ENCODE measurements at regions not wholly inside any gene's neighbourhood (a gene's known extent, or its start where the extent isn't known, plus 50 kb on each side); places are given as distances from the start of the nearest gene placed in this dataset.

GRCh38 chr18:5066380-5066977, 130.6 kb downstream of the AKAIN1 start:
- Histone ChIP-seq H3K4ac (ENCODE audit: low read depth in 1 of 2, low read length in 2 of 2) (no peak overlapping the region), H3K27me3 (ENCODE audit: control insufficient read depth in 1 of 2, insufficient read depth in 1 of 2, low read length in 2 of 2) (no peaks in the 10 kb centered on the region), H3K18ac (ENCODE audit: low read depth in 1 of 2, low read length in 2 of 2) (no peak overlapping the region), H3K79me1 (replicated peaks; ENCODE audit: low read length, poor library complexity, severe bottlenecking) (no peaks in the 10 kb centered on the region), H4K8ac (ENCODE audit: low read length) (no peak overlapping the region), H3K4me1 (ENCODE audit: control insufficient read depth, insufficient read depth, low read depth, low read length) (no peaks in the 10 kb centered on the region), H2BK15ac (ENCODE audit: low read depth, poor library complexity, severe bottlenecking) (no peak overlapping the region), H3K14ac (ENCODE audit: low read length in 2 of 2) (no peak overlapping the region), H2BK5ac (ENCODE audit: low read depth, low read length, poor library complexity, severe bottlenecking) (no peak overlapping the region), H3K36me3 (ENCODE audit: control insufficient read depth in 1 of 2, insufficient read depth in 2 of 2, low read depth in 1 of 2, low read length in 2 of 2) (no peaks in the 10 kb centered on the region), H2BK120ac (ENCODE audit: low read depth, low read length) (no peak overlapping the region), H3K23ac (ENCODE audit: low read length in 2 of 2) (no peak overlapping the region), H3K9ac (ENCODE audit: low read length) (no peak overlapping the region), H2AK5ac (ENCODE audit: low read length, severe bottlenecking) (no peak overlapping the region), H3K4me3 (ENCODE audit: insufficient read depth in 1 of 2, low read depth in 1 of 2, low read length in 2 of 2) (no peak overlapping the region), H3K27ac (ENCODE audit: low read length, poor library complexity, severe bottlenecking) (no peak overlapping the region), H4K91ac (ENCODE audit: low read length) (no peak overlapping the region), H3K4me2 (ENCODE audit: low read length, poor library complexity, severe bottlenecking) (no peak overlapping the region), H2BK12ac (ENCODE audit: low read length in 2 of 2) (no peak overlapping the region), H2AFZ (ENCODE audit: low read depth, low read length) (no peak overlapping the region), H3K9me3 (ENCODE audit: control insufficient read depth, low read length) (no peaks in the 10 kb centered on the region)
- DNase-seq = no peak
- 67% methylated on average over 2 of the region's 2 CpGs for WGBS

GRCh38 chr18:5065615-5066014, 131.4 kb downstream of the AKAIN1 start:
- DNase-seq = no peak
- no peaks in the 10 kb centered on the region for H3K4me1 ChIP-seq (ENCODE audit: control insufficient read depth, insufficient read depth, low read depth, low read length)
- 81% methylated on average over 2 of the region's 2 CpGs for WGBS
- no peaks in the 10 kb centered on the region for H3K9me3 ChIP-seq (ENCODE audit: control insufficient read depth, low read length)
- H3K27ac ChIP-seq (ENCODE audit: low read length, poor library complexity, severe bottlenecking) = no peak overlapping the region
- no peak overlapping the region for H2BK15ac ChIP-seq (ENCODE audit: low read depth, poor library complexity, severe bottlenecking)
- no peak overlapping the region for H4K8ac ChIP-seq (ENCODE audit: low read length)
- H2BK5ac ChIP-seq (ENCODE audit: low read depth, low read length, poor library complexity, severe bottlenecking) = no peak overlapping the region
- H2BK120ac ChIP-seq (ENCODE audit: low read depth, low read length) = no peak overlapping the region
- H3K23ac ChIP-seq (ENCODE audit: low read length in 2 of 2) = no peak overlapping the region
- H3K18ac ChIP-seq (ENCODE audit: low read depth in 1 of 2, low read length in 2 of 2) = no peak overlapping the region
- H3K27me3 ChIP-seq (ENCODE audit: control insufficient read depth in 1 of 2, insufficient read depth in 1 of 2, low read length in 2 of 2) = no peaks in the 10 kb centered on the region
- no peak overlapping the region for H2BK12ac ChIP-seq (ENCODE audit: low read length in 2 of 2)
- no peak overlapping the region for H4K91ac ChIP-seq (ENCODE audit: low read length)
- H2AK5ac ChIP-seq (ENCODE audit: low read length, severe bottlenecking) = no peak overlapping the region
- no peaks in the 10 kb centered on the region for H3K79me1 ChIP-seq (replicated peaks; ENCODE audit: low read length, poor library complexity, severe bottlenecking)
- H3K4ac ChIP-seq (ENCODE audit: low read depth in 1 of 2, low read length in 2 of 2) = no peak overlapping the region
- no peak overlapping the region for H3K14ac ChIP-seq (ENCODE audit: low read length in 2 of 2)
- H2AFZ ChIP-seq (ENCODE audit: low read depth, low read length) = no peak overlapping the region
- H3K4me2 ChIP-seq (ENCODE audit: low read length, poor library complexity, severe bottlenecking) = no peak overlapping the region
- H3K36me3 ChIP-seq (ENCODE audit: control insufficient read depth in 1 of 2, insufficient read depth in 2 of 2, low read depth in 1 of 2, low read length in 2 of 2) = no peaks in the 10 kb centered on the region
- no peak overlapping the region for H3K9ac ChIP-seq (ENCODE audit: low read length)
- H3K4me3 ChIP-seq (ENCODE audit: insufficient read depth in 1 of 2, low read depth in 1 of 2, low read length in 2 of 2) = no peak overlapping the region

GRCh38 chr18:5064841-5065370, 132.2 kb downstream of the AKAIN1 start:
- H2BK120ac ChIP-seq (ENCODE audit: low read depth, low read length) = no peak overlapping the region
- H3K27ac ChIP-seq (ENCODE audit: low read length, poor library complexity, severe bottlenecking) = no peak overlapping the region
- no peak overlapping the region for H3K4ac ChIP-seq (ENCODE audit: low read depth in 1 of 2, low read length in 2 of 2)
- H3K9ac ChIP-seq (ENCODE audit: low read length) = no peak overlapping the region
- no peak overlapping the region for H2BK5ac ChIP-seq (ENCODE audit: low read depth, low read length, poor library complexity, severe bottlenecking)
- H4K8ac ChIP-seq (ENCODE audit: low read length) = no peak overlapping the region
- no peak overlapping the region for H3K18ac ChIP-seq (ENCODE audit: low read depth in 1 of 2, low read length in 2 of 2)
- no peaks in the 10 kb centered on the region for H3K79me1 ChIP-seq (replicated peaks; ENCODE audit: low read length, poor library complexity, severe bottlenecking)
- no peaks in the 10 kb centered on the region for H3K27me3 ChIP-seq (ENCODE audit: control insufficient read depth in 1 of 2, insufficient read depth in 1 of 2, low read length in 2 of 2)
- no peak overlapping the region for H3K4me2 ChIP-seq (ENCODE audit: low read length, poor library complexity, severe bottlenecking)
- H3K36me3 ChIP-seq (ENCODE audit: control insufficient read depth in 1 of 2, insufficient read depth in 2 of 2, low read depth in 1 of 2, low read length in 2 of 2) = no peaks in the 10 kb centered on the region
- no peak overlapping the region for H3K23ac ChIP-seq (ENCODE audit: low read length in 2 of 2)
- no peak overlapping the region for H4K91ac ChIP-seq (ENCODE audit: low read length)
- no peak overlapping the region for H2AK5ac ChIP-seq (ENCODE audit: low read length, severe bottlenecking)
- H2AFZ ChIP-seq (ENCODE audit: low read depth, low read length) = no peak overlapping the region
- H2BK12ac ChIP-seq (ENCODE audit: low read length in 2 of 2) = no peak overlapping the region
- H2BK15ac ChIP-seq (ENCODE audit: low read depth, poor library complexity, severe bottlenecking) = no peak overlapping the region
- no peaks in the 10 kb centered on the region for H3K9me3 ChIP-seq (ENCODE audit: control insufficient read depth, low read length)
- DNase-seq = no peak
- no peaks in the 10 kb centered on the region for H3K4me1 ChIP-seq (ENCODE audit: control insufficient read depth, insufficient read depth, low read depth, low read length)
- 75% methylated on average over 5 of the region's 5 CpGs for WGBS
- H3K4me3 ChIP-seq (ENCODE audit: insufficient read depth in 1 of 2, low read depth in 1 of 2, low read length in 2 of 2) = no peak overlapping the region
- H3K14ac ChIP-seq (ENCODE audit: low read length in 2 of 2) = no peak overlapping the region

GRCh38 chr18:5061785-5062184, 135.3 kb downstream of the AKAIN1 start:
- WGBS = 45% methylated on average over 2 of the region's 2 CpGs

More at GRCh38 chr18:5061785-5062184, 135.3 kb downstream of the AKAIN1 start:
- Histone ChIP-seq H2AK5ac (ENCODE audit: low read length, severe bottlenecking) (no peak overlapping the region), H4K91ac (ENCODE audit: low read length) (no peak overlapping the region), H3K14ac (ENCODE audit: low read length in 2 of 2) (no peak overlapping the region), H2BK12ac (ENCODE audit: low read length in 2 of 2) (no peak overlapping the region), H3K23ac (ENCODE audit: low read length in 2 of 2) (no peak overlapping the region), H3K4me2 (ENCODE audit: low read length, poor library complexity, severe bottlenecking) (no peak overlapping the region), H4K8ac (ENCODE audit: low read length) (no peak overlapping the region), H3K9ac (ENCODE audit: low read length) (no peak overlapping the region), H2BK120ac (ENCODE audit: low read depth, low read length) (no peak overlapping the region), H3K9me3 (ENCODE audit: control insufficient read depth, low read length) (no peaks in the 10 kb centered on the region), H2BK15ac (ENCODE audit: low read depth, poor library complexity, severe bottlenecking) (no peak overlapping the region), H3K27ac (ENCODE audit: low read length, poor library complexity, severe bottlenecking) (no peak overlapping the region), H2AFZ (ENCODE audit: low read depth, low read length) (no peak overlapping the region), H3K18ac (ENCODE audit: low read depth in 1 of 2, low read length in 2 of 2) (no peak overlapping the region), H3K27me3 (ENCODE audit: control insufficient read depth in 1 of 2, insufficient read depth in 1 of 2, low read length in 2 of 2) (no peaks in the 10 kb centered on the region), H2BK5ac (ENCODE audit: low read depth, low read length, poor library complexity, severe bottlenecking) (no peak overlapping the region), H3K79me1 (replicated peaks; ENCODE audit: low read length, poor library complexity, severe bottlenecking) (no peaks in the 10 kb centered on the region), H3K36me3 (ENCODE audit: control insufficient read depth in 1 of 2, insufficient read depth in 2 of 2, low read depth in 1 of 2, low read length in 2 of 2) (no peaks in the 10 kb centered on the region), H3K4me3 (ENCODE audit: insufficient read depth in 1 of 2, low read depth in 1 of 2, low read length in 2 of 2) (no peak overlapping the region), H3K4ac (ENCODE audit: low read depth in 1 of 2, low read length in 2 of 2) (no peak overlapping the region), H3K4me1 (ENCODE audit: control insufficient read depth, insufficient read depth, low read depth, low read length) (no peaks in the 10 kb centered on the region)
- DNase-seq = no peak

All from mesenchymal stem cell (in vitro differentiated cells and primary cell).